ENCODE measurements at regions not wholly inside any gene's neighbourhood (a gene's known extent, or its start where the extent isn't known, plus 50 kb on each side); places are given as distances from the start of the nearest gene placed in this dataset.

GRCh38 chr7:145644426-145645134 is 472.0 kb upstream of the CNTNAP2 start:
- TF ChIP-seq, protein P1, sequence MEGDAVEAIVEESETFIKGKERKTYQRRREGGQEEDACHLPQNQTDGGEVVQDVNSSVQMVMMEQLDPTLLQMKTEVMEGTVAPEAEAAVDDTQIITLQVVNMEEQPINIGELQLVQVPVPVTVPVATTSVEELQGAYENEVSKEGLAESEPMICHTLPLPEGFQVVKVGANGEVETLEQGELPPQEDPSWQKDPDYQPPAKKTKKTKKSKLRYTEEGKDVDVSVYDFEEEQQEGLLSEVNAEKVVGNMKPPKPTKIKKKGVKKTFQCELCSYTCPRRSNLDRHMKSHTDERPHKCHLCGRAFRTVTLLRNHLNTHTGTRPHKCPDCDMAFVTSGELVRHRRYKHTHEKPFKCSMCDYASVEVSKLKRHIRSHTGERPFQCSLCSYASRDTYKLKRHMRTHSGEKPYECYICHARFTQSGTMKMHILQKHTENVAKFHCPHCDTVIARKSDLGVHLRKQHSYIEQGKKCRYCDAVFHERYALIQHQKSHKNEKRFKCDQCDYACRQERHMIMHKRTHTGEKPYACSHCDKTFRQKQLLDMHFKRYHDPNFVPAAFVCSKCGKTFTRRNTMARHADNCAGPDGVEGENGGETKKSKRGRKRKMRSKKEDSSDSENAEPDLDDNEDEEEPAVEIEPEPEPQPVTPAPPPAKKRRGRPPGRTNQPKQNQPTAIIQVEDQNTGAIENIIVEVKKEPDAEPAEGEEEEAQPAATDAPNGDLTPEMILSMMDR (IDR thresholded peaks at IDR 0.05), result no peak
- H3K4me3 ChIP-seq (ENCODE audit: low read length), result no peak overlapping the region
- no peaks in the 10 kb centered on the region for H3K27me3 ChIP-seq (ENCODE audit: control insufficient read depth, insufficient read depth, low read length)
- no peak overlapping the region for H3K27ac ChIP-seq (ENCODE audit: low read length)
- H3K4me1 Mint-ChIP-seq, result no peaks in the 10 kb centered on the region
- no peak overlapping the region for H3K4me3 Mint-ChIP-seq
- intact Hi-C loops (cut with micrococcal nuclease), result no loop called here
- H3K9me3 ChIP-seq (ENCODE audit: control insufficient read depth, insufficient read depth, low read length), result no peaks in the 10 kb centered on the region
- 84% methylated on average over 9 of the region's 9 CpGs for WGBS (ENCODE audit: insufficient coverage)
- no peak overlapping the region for H3K27ac Mint-ChIP-seq
- H3K9me3 Mint-ChIP-seq, result peaks cover 11 to 25% of the 10 kb centered on the region in 2 donors
- DNase-seq, result no peak
- H3K4me1 ChIP-seq (ENCODE audit: control insufficient read depth, insufficient read depth, low read length), result no peaks in the 10 kb centered on the region
- ATAC-seq, result no peak
- no peaks in the 10 kb centered on the region for H3K27me3 Mint-ChIP-seq (ENCODE audit: low read depth in 2 of 2)
- H3K36me3 ChIP-seq (ENCODE audit: control insufficient read depth, insufficient read depth, low read length), result no peaks in the 10 kb centered on the region
- H3K36me3 Mint-ChIP-seq, result peaks cover 8% of the 10 kb centered on the region

DNA sequence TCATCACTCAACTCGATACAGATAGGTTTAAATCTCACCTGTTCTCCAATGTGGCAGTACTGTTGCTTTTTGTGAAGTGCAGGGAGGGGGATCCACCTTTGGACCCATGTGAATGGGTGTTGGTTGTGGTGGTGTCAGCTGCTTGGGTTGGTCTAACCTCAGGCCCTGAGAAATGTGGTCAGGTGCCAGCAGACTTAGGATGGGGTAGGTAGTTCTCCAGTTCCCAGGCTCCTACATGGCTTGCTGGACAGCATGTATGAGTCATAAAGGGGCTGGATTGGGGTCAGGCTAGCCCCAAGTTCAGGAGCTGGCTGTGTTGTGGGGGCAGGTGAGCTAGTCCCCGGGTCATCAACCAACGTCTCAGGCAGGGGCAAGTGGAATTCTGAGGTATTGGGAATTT is 472.6 kb upstream of the CNTNAP2 start:
- Histone ChIP-seq H3K4me1 (ENCODE audit: control insufficient read depth, insufficient read depth, low read length) (no peaks in the 10 kb centered on the region), H3K4me3 (ENCODE audit: low read length) (no peak overlapping the region), H3K27me3 (ENCODE audit: control insufficient read depth, insufficient read depth, low read length) (no peaks in the 10 kb centered on the region), H3K9me3 (ENCODE audit: control insufficient read depth, insufficient read depth, low read length) (no peaks in the 10 kb centered on the region), H3K27ac (ENCODE audit: low read length) (no peak overlapping the region), H3K36me3 (ENCODE audit: control insufficient read depth, insufficient read depth, low read length) (no peaks in the 10 kb centered on the region)
- no peak overlapping the region for H3K4me3 Mint-ChIP-seq
- no peaks in the 10 kb centered on the region for H3K27me3 Mint-ChIP-seq (ENCODE audit: low read depth in 2 of 2)
- TF ChIP-seq, protein P1 (IDR thresholded peaks at IDR 0.05), result no peak
- H3K9me3 Mint-ChIP-seq, result peaks cover 14 to 25% of the 10 kb centered on the region in 2 donors
- WGBS (ENCODE audit: insufficient coverage), result 74% methylated on average over 2 of the region's 3 CpGs
- no peak for ATAC-seq
- no peak for DNase-seq
- H3K4me1 Mint-ChIP-seq, result no peaks in the 10 kb centered on the region
- no peak overlapping the region for H3K27ac Mint-ChIP-seq
- H3K36me3 Mint-ChIP-seq, result peaks cover 8% of the 10 kb centered on the region
- intact Hi-C loops (cut with micrococcal nuclease), result no loop called here

DNA sequence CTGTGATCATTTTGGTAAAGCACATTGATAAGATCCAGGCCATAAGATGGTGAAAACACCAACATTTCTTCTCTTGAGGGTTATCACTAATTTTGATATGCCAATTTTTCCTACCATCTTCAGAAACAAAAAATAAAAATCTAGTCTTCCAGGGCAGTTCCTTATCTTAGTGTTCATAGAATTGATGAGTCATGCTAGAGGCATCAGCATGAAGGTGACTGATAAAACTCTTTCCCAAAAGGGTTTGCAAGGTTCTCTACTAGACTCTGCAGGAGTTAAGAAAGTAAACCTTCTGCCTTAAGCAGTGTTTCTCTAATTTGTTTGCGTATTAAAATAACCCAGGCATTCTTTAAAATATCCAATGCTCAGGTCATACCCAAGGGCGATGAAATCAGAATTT is 483.1 kb upstream of the CNTNAP2 start:
- Histone ChIP-seq H3K27ac (ENCODE audit: low read length) (no peak overlapping the region), H3K36me3 (ENCODE audit: control insufficient read depth, insufficient read depth, low read length) (no peaks in the 10 kb centered on the region), H3K4me3 (ENCODE audit: low read length) (no peak overlapping the region), H3K9me3 (ENCODE audit: control insufficient read depth, insufficient read depth, low read length) (peaks cover 3% of the 10 kb centered on the region), H3K27me3 (ENCODE audit: control insufficient read depth, insufficient read depth, low read length) (no peaks in the 10 kb centered on the region), H3K4me1 (ENCODE audit: control insufficient read depth, insufficient read depth, low read length) (no peaks in the 10 kb centered on the region)
- WGBS (ENCODE audit: insufficient coverage), result 85% methylated on average over 2 of the region's 2 CpGs
- DNase-seq (no peak), ATAC-seq (no peak)
- Mint-ChIP-seq H3K9me3 (peaks cover 11 to 12% of the 10 kb centered on the region in 2 donors), H3K27me3 (ENCODE audit: low read depth in 2 of 2) (no peaks in the 10 kb centered on the region), H3K4me1 (no peaks in the 10 kb centered on the region), H3K27ac (no peak overlapping the region), H3K4me3 (no peak overlapping the region), H3K36me3 (peaks cover 3% of the 10 kb centered on the region)
- TF ChIP-seq, protein P1 (IDR thresholded peaks at IDR 0.05), result no peak
- intact Hi-C loops (cut with micrococcal nuclease), result no loop called here

- no CpG with 5 or more reads among the region's 1 CpG for WGBS (ENCODE audit: insufficient coverage)
- Mint-ChIP-seq H3K27me3 (ENCODE audit: low read depth in 2 of 2) (no peaks in the 10 kb centered on the region), H3K9me3 (peaks cover 11 to 13% of the 10 kb centered on the region in 2 donors), H3K4me3 (no peak overlapping the region), H3K36me3 (no peaks in the 10 kb centered on the region), H3K27ac (no peak overlapping the region), H3K4me1 (no peaks in the 10 kb centered on the region)
- TF ChIP-seq, protein P1 (IDR thresholded peaks at IDR 0.05), result no peak
- Histone ChIP-seq H3K36me3 (ENCODE audit: control insufficient read depth, insufficient read depth, low read length) (no peaks in the 10 kb centered on the region), H3K4me3 (ENCODE audit: low read length) (no peak overlapping the region), H3K9me3 (ENCODE audit: control insufficient read depth, insufficient read depth, low read length) (no peaks in the 10 kb centered on the region), H3K27me3 (ENCODE audit: control insufficient read depth, insufficient read depth, low read length) (no peaks in the 10 kb centered on the region), H3K27ac (ENCODE audit: low read length) (no peak overlapping the region), H3K4me1 (ENCODE audit: control insufficient read depth, insufficient read depth, low read length) (no peaks in the 10 kb centered on the region)
- intact Hi-C loops (cut with micrococcal nuclease), result no loop called here
- ATAC-seq, result no peak
- no peak for DNase-seq
Measured at GRCh38 chr7:145624618-145625017, 492.0 kb upstream of the CNTNAP2 start.
